ENCODE measurements at regions not wholly inside any gene's neighbourhood (a gene's known extent, or its start where the extent isn't known, plus 50 kb on each side); places are given as distances from the start of the nearest gene placed in this dataset.

DNA sequence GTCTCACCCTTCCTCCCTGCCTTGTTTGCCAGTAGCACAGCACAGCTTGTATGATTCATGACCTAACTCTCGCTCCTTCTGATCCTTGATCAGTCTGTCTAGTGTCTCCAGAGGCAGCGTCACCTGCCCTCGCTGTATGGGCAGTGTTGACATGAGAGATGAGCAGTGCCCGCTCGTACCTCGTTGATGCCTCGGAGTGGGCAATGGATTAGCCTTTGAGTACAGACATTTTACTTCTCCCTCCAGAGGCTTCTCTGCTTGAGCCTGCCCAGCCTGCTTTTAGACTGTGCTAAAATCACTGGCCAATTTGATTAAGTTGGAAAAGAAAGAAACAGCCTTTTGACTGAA lies 569.0 kb downstream of the NTRK3 start:
- TF ChIP-seq, protein P1, sequence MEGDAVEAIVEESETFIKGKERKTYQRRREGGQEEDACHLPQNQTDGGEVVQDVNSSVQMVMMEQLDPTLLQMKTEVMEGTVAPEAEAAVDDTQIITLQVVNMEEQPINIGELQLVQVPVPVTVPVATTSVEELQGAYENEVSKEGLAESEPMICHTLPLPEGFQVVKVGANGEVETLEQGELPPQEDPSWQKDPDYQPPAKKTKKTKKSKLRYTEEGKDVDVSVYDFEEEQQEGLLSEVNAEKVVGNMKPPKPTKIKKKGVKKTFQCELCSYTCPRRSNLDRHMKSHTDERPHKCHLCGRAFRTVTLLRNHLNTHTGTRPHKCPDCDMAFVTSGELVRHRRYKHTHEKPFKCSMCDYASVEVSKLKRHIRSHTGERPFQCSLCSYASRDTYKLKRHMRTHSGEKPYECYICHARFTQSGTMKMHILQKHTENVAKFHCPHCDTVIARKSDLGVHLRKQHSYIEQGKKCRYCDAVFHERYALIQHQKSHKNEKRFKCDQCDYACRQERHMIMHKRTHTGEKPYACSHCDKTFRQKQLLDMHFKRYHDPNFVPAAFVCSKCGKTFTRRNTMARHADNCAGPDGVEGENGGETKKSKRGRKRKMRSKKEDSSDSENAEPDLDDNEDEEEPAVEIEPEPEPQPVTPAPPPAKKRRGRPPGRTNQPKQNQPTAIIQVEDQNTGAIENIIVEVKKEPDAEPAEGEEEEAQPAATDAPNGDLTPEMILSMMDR (IDR thresholded peaks at IDR 0.05) = no peak
- TF ChIP-seq POLR2AphosphoS5 (IDR thresholded peaks at IDR 0.05) (no peak), POLR2A (IDR thresholded peaks at IDR 0.05) (no peak), EP300 (IDR thresholded peaks at IDR 0.05) (no peak)
